ENCODE measurements at regions not wholly inside any gene's neighbourhood (a gene's known extent, or its start where the extent isn't known, plus 50 kb on each side); places are given as distances from the start of the nearest gene placed in this dataset.

GRCh38 chr3:176799675-176800074 lies 397.6 kb downstream of the TBL1XR1 start:
- Mint-ChIP-seq H3K9me3 (peaks cover 8% of the 10 kb centered on the region; the same call in 1 of the 2 replicates), H3K27me3 (ENCODE audit: insufficient read depth) (no peaks in the 10 kb centered on the region), H3K27ac (no peak overlapping the region), H3K36me3 (ENCODE audit: low read depth) (no peaks in the 10 kb centered on the region), H3K4me3 (no peak overlapping the region), H3K4me1 (ENCODE audit: low read depth) (no peaks in the 10 kb centered on the region)
- no peak for DNase-seq
- TF ChIP-seq CTCF (IDR thresholded peaks at IDR 0.05): no peak

GRCh38 chr3:176798680-176799079 lies 398.6 kb downstream of the TBL1XR1 start:
- Mint-ChIP-seq H3K27me3 (ENCODE audit: insufficient read depth) (no peaks in the 10 kb centered on the region), H3K27ac (no peak overlapping the region), H3K9me3 (peaks cover 8% of the 10 kb centered on the region; the same call in 1 of the 2 replicates), H3K4me1 (ENCODE audit: low read depth) (no peaks in the 10 kb centered on the region), H3K36me3 (ENCODE audit: low read depth) (no peaks in the 10 kb centered on the region), H3K4me3 (no peak overlapping the region)
- DNase-seq: no peak
- no peak for TF ChIP-seq CTCF (IDR thresholded peaks at IDR 0.05)

GRCh38 chr3:176796371-176796770 lies 400.9 kb downstream of the TBL1XR1 start:
- Mint-ChIP-seq H3K9me3 (peaks cover 8% of the 10 kb centered on the region; the same call in 1 of the 2 replicates), H3K4me1 (ENCODE audit: low read depth) (no peaks in the 10 kb centered on the region), H3K36me3 (ENCODE audit: low read depth) (no peaks in the 10 kb centered on the region), H3K4me3 (no peak overlapping the region), H3K27ac (no peak overlapping the region), H3K27me3 (ENCODE audit: insufficient read depth) (no peaks in the 10 kb centered on the region)
- TF ChIP-seq CTCF (IDR thresholded peaks at IDR 0.05): no peak
- no peak for DNase-seq

- no peak overlapping the region for H3K27ac Mint-ChIP-seq
- H3K4me3 Mint-ChIP-seq: no peak overlapping the region
- no peaks in the 10 kb centered on the region for H3K36me3 Mint-ChIP-seq (ENCODE audit: low read depth)
- no peaks in the 10 kb centered on the region for H3K27me3 Mint-ChIP-seq (ENCODE audit: insufficient read depth)
- peaks cover 8% of the 10 kb centered on the region; the same call in 1 of the 2 replicates for H3K9me3 Mint-ChIP-seq
- TF ChIP-seq CTCF (IDR thresholded peaks at IDR 0.05): no peak
- H3K4me1 Mint-ChIP-seq (ENCODE audit: low read depth): no peaks in the 10 kb centered on the region
- no peak for DNase-seq
Observed at GRCh38 chr3:176795891-176796290, 401.4 kb downstream of the TBL1XR1 start.

GRCh38 chr3:176794406-176794805 lies 402.9 kb downstream of the TBL1XR1 start:
- peaks cover 4% of the 10 kb centered on the region; the same call in 1 of the 2 replicates for H3K9me3 Mint-ChIP-seq
- H3K27ac Mint-ChIP-seq: no peak overlapping the region

More at GRCh38 chr3:176794406-176794805, 402.9 kb downstream of the TBL1XR1 start:
- H3K36me3 Mint-ChIP-seq (ENCODE audit: low read depth): no peaks in the 10 kb centered on the region
- H3K4me1 Mint-ChIP-seq (ENCODE audit: low read depth): no peaks in the 10 kb centered on the region
- TF ChIP-seq CTCF (IDR thresholded peaks at IDR 0.05): no peak
- no peaks in the 10 kb centered on the region for H3K27me3 Mint-ChIP-seq (ENCODE audit: insufficient read depth)
- H3K4me3 Mint-ChIP-seq: no peak overlapping the region
- no peak for DNase-seq
